HepG2 (cell line): ENCODE measurements at regions not wholly inside any gene's neighbourhood (a gene's known extent, or its start where the extent isn't known, plus 50 kb on each side); places are given as distances from the start of the nearest gene placed in this dataset.

Source experiments
- ATAC-seq: fragments of 200-7000 bp; cut with Tn5 transposase; 3 replicates; pipeline ENCODE4 v1.9.1; 2020; ENCODE audit warnings: mild to moderate bottlenecking, moderate library complexity
- BruUV-seq: library from RNA; stranded (reverse); fragments of 400-500 nt; replicated peaks from 2 replicates; lab custom pipeline; 2021; lab: Mats Ljungman, UMichigan
- CTCF ChIA-PET: fragments of 300-600 bp; formaldehyde crosslinking; extraction: SDS; loops from one replicate; lab custom pipeline; 2021; ENCODE audit warnings: low total read pairs, inconsistent platforms, low intra/inter-chr PET ratio; lab: Yijun Ruan, JAX
- POLR2A ChIA-PET: fragments of 350-600 bp; sonication (Branson Sonifier 250); formaldehyde crosslinking; loops from one replicate; lab custom pipeline; 2020; ENCODE audit warnings: antibody characterized with exemption, inconsistent platforms; lab: Yijun Ruan, JAX
- DNase-seq: peaks from one replicate; pipeline ENCODE4 v3.0.0-alpha.2; 2015; ENCODE audit warnings: low spot score
- FAIRE-seq: peaks from 3 replicates; lab custom pipeline; 2011; peaks lifted over from hg19 to GRCh38; lab: Jason Lieb, UNC
- H2AFZ ChIP-seq: one replicate; pipeline ENCODE4 v1.6.1; 2011; ENCODE audit warnings: low read length, inconsistent platforms
- H3K27ac ChIP-seq: fragments of 300-600 bp; 3 replicates; pipeline ENCODE4 v1.8.0; 2011; ENCODE audit warnings: mixed run types, mild to moderate bottlenecking, mixed read lengths, low read length, inconsistent platforms; ENCODE audit not compliant: insufficient read depth; ENCODE audit errors: extremely low read length
- H3K27me3 ChIP-seq, 2 experiments: fragments of 200-600 bp in 1 of 2; 2 replicates in 1 of 2; 3 replicates in 1 of 2; pipeline versions ENCODE4 v1.6.0 to v1.8.0; 2011; ENCODE audit warnings: low read length in 2 of 2, mild to moderate bottlenecking in 2 of 2, moderate library complexity in 2 of 2, inconsistent platforms in 1 of 2; ENCODE audit not compliant: insufficient read depth in 2 of 2, control insufficient read depth in 1 of 2
- H3K36me3 ChIP-seq, 2 experiments: fragments of 200-600 bp in 1 of 2; replicated peaks in 1 of 2; 2 replicates in 1 of 2; 3 replicates in 1 of 2; pipeline versions ENCODE4 v1.5.1 to v1.8.0; 2011; ENCODE audit warnings: low read length in 2 of 2, inconsistent platforms in 1 of 2; ENCODE audit not compliant: insufficient read depth in 2 of 2, control insufficient read depth in 1 of 2
- H3K4me1 ChIP-seq: 2 replicates; pipeline ENCODE4 v1.5.1; 2012; ENCODE audit warnings: low read length, inconsistent platforms; ENCODE audit not compliant: insufficient read depth
- H3K4me2 ChIP-seq: 2 replicates; pipeline ENCODE4 v1.6.0; 2011; ENCODE audit warnings: low read depth, low read length, inconsistent platforms
- H3K4me3 ChIP-seq, 3 experiments: fragments of 200-600 bp in 1 of 3; sonication (generic), shearing (Covaris generic) in 1 of 3; replicated peaks in 1 of 3; 2 replicates each; pipeline ENCODE4 v1.5.1; 2011 to 2016; ENCODE audit warnings: low read length in 3 of 3, inconsistent platforms in 2 of 3, low read depth in 2 of 3, mild to moderate bottlenecking in 2 of 3, control low read depth in 1 of 3, mixed read lengths in 1 of 3; ENCODE audit not compliant: insufficient read depth in 1 of 3
- H3K79me2 ChIP-seq: one replicate; pipeline ENCODE4 v1.6.1; 2011; ENCODE audit warnings: low read length, inconsistent platforms; ENCODE audit not compliant: insufficient read depth
- H3K9ac ChIP-seq: 2 replicates; pipeline ENCODE4 v1.6.0; 2011; ENCODE audit warnings: mild to moderate bottlenecking, low read depth, low read length, inconsistent platforms; ENCODE audit not compliant: insufficient read depth
- H3K9me3 ChIP-seq: 2 replicates; pipeline ENCODE4 v1.5.1; 2012; ENCODE audit warnings: mild to moderate bottlenecking, low read length
- H4K20me1 ChIP-seq: 2 replicates; pipeline ENCODE4 v1.6.0; 2011; ENCODE audit warnings: inconsistent platforms, mild to moderate bottlenecking, low read length, moderate library complexity; ENCODE audit not compliant: insufficient read depth
- ARHGAP35 ChIP-seq: sonication (generic); formaldehyde crosslinking; IDR thresholded peaks from 2 replicates; pipeline ENCODE4 v1.9.0; 2022; ENCODE audit warnings: mild to moderate bottlenecking, inconsistent platforms, moderate library complexity, missing genetic modification reagents, borderline replicate concordance
- HMGXB4 ChIP-seq, 2 experiments: sonication (generic) in 1 of 2; formaldehyde crosslinking in 1 of 2; IDR thresholded peaks; 2 replicates each; pipeline versions ENCODE4 v1.4.0 to v1.6.1; 2018 to 2020; ENCODE audit warnings: missing genetic modification reagents in 2 of 2, borderline replicate concordance in 1 of 2, low read depth in 1 of 2, mild to moderate bottlenecking in 1 of 2, missing biosample characterization in 1 of 2
- NFATC3 ChIP-seq: sonication (generic); formaldehyde crosslinking; IDR thresholded peaks from 2 replicates; pipeline ENCODE4 v1.5.1; 2020; ENCODE audit warnings: mild to moderate bottlenecking, missing genetic modification reagents
- STAG1 ChIP-seq: sonication (generic); formaldehyde crosslinking; IDR thresholded peaks from 2 replicates; pipeline ENCODE4 v1.4.0; 2020; ENCODE audit warnings: missing genetic modification reagents
- TBX3 ChIP-seq: fragments of 450-650 bp; IDR thresholded peaks from 2 replicates; pipeline ENCODE4 v1.6.1; 2017; ENCODE audit warnings: antibody characterized with exemption, mild to moderate bottlenecking, inconsistent platforms, borderline replicate concordance
- TRIM22 ChIP-seq: fragments of 450-650 bp; IDR thresholded peaks from 2 replicates; pipeline ENCODE4 v1.6.1; 2017
- ZFAT ChIP-seq: sonication (generic); formaldehyde crosslinking; conservative IDR thresholded peaks from 2 replicates; pipeline ENCODE4 v1.8.1; 2023; ENCODE audit warnings: missing genetic modification reagents, inconsistent platforms
- ZNF281 ChIP-seq: sonication (generic); formaldehyde crosslinking; IDR thresholded peaks from 2 replicates; pipeline ENCODE4 v1.4.0; 2020; ENCODE audit warnings: missing genetic modification reagents, borderline replicate concordance
- ZNF460 ChIP-seq: sonication (generic); formaldehyde crosslinking; IDR thresholded peaks from 2 replicates; pipeline ENCODE4 v1.5.1; 2020; ENCODE audit warnings: missing genetic modification reagents, mild to moderate bottlenecking, borderline replicate concordance
- WGBS: methylation state at CpG from one replicate; pipeline ENCODE4 v1.1.6; 2017; ENCODE audit warnings: low lambda C conversion rate; 5-methylcytosine and 5-hydroxymethylcytosine counted together
- in situ Hi-C: cut with HindIII; loops from 2 replicates; pipeline ENCODE4 v1.10.0; 2017; ENCODE audit warnings: low pct_unique_long_range_greater_than_20kb; ENCODE audit not compliant: extremely low pct_ligation_motif_present
- intact Hi-C: fragments of 100-400 bp; cut with micrococcal nuclease; formaldehyde crosslinking; loops from one replicate; pipeline ENCODE4 v1.10.0; 2022; ENCODE audit not compliant: unreplicated experiment

GRCh38 chr21:14306126-14306907, 76.6 kb downstream of the HSPA13 start:
- no peak for ATAC-seq
- H3K4me1 ChIP-seq, result no peaks in the 10 kb centered on the region
- WGBS, result 1% methylated on average over 5 of the region's 5 CpGs
- intact Hi-C loops (loop anchor here (5.0 kb wide), 1 partner anchor 1286 kb away; no protein-coding TSS in a partner anchor), in situ Hi-C loops (no loop called here)
- TF ChIP-seq STAG1 (CRISPR knock-in tag), result peak; percentile 39
- no peak for TF ChIP-seq HMGXB4 (CRISPR knock-in tag; IDR thresholded peaks at IDR 0.05; ENCODE audit: borderline replicate concordance in 1 of 2, low read depth in 1 of 2)
- ChIA-PET CTCF (no interaction called here), POLR2A (no interaction called here)
- H2AFZ ChIP-seq, result no peak overlapping the region
- H3K27me3 ChIP-seq, result 0 out of 5 replicates have a peak, but pooled peaks cover 0 to 2% of the 10 kb centered on the region in 2 experiments
- H3K27ac ChIP-seq, result no peak overlapping the region
- H3K9me3 ChIP-seq, result no peaks in the 10 kb centered on the region
- H4K20me1 ChIP-seq, result no peaks in the 10 kb centered on the region
- H3K36me3 ChIP-seq, result no peaks in the 10 kb centered on the region
- FAIRE-seq, result no peak
- H3K4me2 ChIP-seq, result no peak overlapping the region
- H3K9ac ChIP-seq, result no peak overlapping the region
- BruUV-seq, result no TSS peak
- no peak overlapping the region for H3K4me3 ChIP-seq
- no peak for DNase-seq
- H3K79me2 ChIP-seq, result no peaks in the 10 kb centered on the region

- Histone ChIP-seq H3K4me2 (no peak overlapping the region), H3K9me3 (no peaks in the 10 kb centered on the region), H2AFZ (no peak overlapping the region), H3K79me2 (no peaks in the 10 kb centered on the region), H3K4me1 (no peaks in the 10 kb centered on the region), H4K20me1 (no peaks in the 10 kb centered on the region), H3K4me3 (no peak overlapping the region), H3K27me3 (0 out of 5 replicates have a peak, but pooled peaks cover 0 to 2% of the 10 kb centered on the region in 2 experiments), H3K27ac (no peak overlapping the region), H3K9ac (no peak overlapping the region), H3K36me3 (no peaks in the 10 kb centered on the region)
- ChIA-PET CTCF (no interaction called here), POLR2A (no interaction called here)
- in situ Hi-C loops, result no loop called here
- FAIRE-seq, result no peak
- DNase-seq, result no peak
- intact Hi-C loops, result no loop called here
- BruUV-seq, result no TSS peak
- 6% methylated on average over 8 of the region's 8 CpGs for WGBS
- ATAC-seq, result no peak
- no peak for TF ChIP-seq ARHGAP35 (CRISPR knock-in tag)
- TF ChIP-seq ZNF281, result no peak
- no peak for TF ChIP-seq TRIM22
- TF ChIP-seq ZFAT (CRISPR knock-in tag), result no peak
- TF ChIP-seq TBX3, result no peak
- TF ChIP-seq ZNF460, result no peak
- no peak for TF ChIP-seq NFATC3 (CRISPR knock-in tag)
Observed at GRCh38 chr21:14303731-14304488, 79.0 kb downstream of the HSPA13 start.
